ENCODE measurements at regions not wholly inside any gene's neighbourhood (a gene's known extent, or its start where the extent isn't known, plus 50 kb on each side); places are given as distances from the start of the nearest gene placed in this dataset.

DNA sequence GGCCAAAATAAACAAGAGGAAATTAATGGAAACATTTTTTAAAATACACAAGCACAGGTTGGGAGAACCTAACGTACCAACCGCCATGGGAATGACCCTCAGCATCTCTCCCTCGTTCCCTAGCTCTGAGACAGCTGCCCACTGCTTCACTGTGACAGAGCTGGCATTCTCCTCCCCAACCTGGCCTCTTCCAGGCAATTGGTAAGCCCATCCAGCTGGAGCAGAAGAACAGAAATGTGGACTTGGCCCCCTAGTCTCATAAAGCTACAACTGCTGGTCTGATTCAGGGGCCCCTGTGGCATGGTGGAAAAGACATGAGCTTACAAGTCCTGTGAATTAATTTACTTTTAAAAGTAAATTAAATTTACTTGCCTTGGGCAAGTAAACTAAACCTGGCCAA lies 245.1 kb downstream of the PTTG2 start:
- DNase-seq, result no peak
- Histone ChIP-seq H3K4me1 (peaks cover 4% of the 10 kb centered on the region), H3K27ac (no peak overlapping the region), H3K4me3 (no peak overlapping the region), H3K36me3 (no peaks in the 10 kb centered on the region), H3K9me3 (no peaks in the 10 kb centered on the region), H3K27me3 (ENCODE audit: low read depth) (no peaks in the 10 kb centered on the region)
- TF ChIP-seq, protein P1, sequence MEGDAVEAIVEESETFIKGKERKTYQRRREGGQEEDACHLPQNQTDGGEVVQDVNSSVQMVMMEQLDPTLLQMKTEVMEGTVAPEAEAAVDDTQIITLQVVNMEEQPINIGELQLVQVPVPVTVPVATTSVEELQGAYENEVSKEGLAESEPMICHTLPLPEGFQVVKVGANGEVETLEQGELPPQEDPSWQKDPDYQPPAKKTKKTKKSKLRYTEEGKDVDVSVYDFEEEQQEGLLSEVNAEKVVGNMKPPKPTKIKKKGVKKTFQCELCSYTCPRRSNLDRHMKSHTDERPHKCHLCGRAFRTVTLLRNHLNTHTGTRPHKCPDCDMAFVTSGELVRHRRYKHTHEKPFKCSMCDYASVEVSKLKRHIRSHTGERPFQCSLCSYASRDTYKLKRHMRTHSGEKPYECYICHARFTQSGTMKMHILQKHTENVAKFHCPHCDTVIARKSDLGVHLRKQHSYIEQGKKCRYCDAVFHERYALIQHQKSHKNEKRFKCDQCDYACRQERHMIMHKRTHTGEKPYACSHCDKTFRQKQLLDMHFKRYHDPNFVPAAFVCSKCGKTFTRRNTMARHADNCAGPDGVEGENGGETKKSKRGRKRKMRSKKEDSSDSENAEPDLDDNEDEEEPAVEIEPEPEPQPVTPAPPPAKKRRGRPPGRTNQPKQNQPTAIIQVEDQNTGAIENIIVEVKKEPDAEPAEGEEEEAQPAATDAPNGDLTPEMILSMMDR (IDR thresholded peaks at IDR 0.05), result no peak
- intact Hi-C loops (cut with DNase I), result no loop called here
- no peak for ATAC-seq

- intact Hi-C loops (cut with DNase I), result no loop called here
- no peak overlapping the region for H3K4me3 ChIP-seq
Observed at GRCh38 chr4:38207110-38207457, 246.9 kb downstream of the PTTG2 start.

GRCh38 chr4:38209654-38210053 lies 249.5 kb downstream of the PTTG2 start:
- TF ChIP-seq, protein P1 (IDR thresholded peaks at IDR 0.05), result no peak
- H3K27me3 ChIP-seq (ENCODE audit: low read depth), result no peaks in the 10 kb centered on the region
- no peak for DNase-seq
- H3K4me3 ChIP-seq, result no peak overlapping the region
- peaks cover 25% of the 10 kb centered on the region for H3K4me1 ChIP-seq
- no peak overlapping the region for H3K27ac ChIP-seq
- intact Hi-C loops (cut with DNase I), result no loop called here
- no peak for ATAC-seq
- no peaks in the 10 kb centered on the region for H3K36me3 ChIP-seq
- no peaks in the 10 kb centered on the region for H3K9me3 ChIP-seq

More at GRCh38 chr4:38207110-38207457, 246.9 kb downstream of the PTTG2 start:
- no peaks in the 10 kb centered on the region for H3K9me3 ChIP-seq
- no peaks in the 10 kb centered on the region for H3K27me3 ChIP-seq (ENCODE audit: low read depth)
- no peaks in the 10 kb centered on the region for H3K36me3 ChIP-seq
- ATAC-seq (no peak), DNase-seq (no peak)
- TF ChIP-seq, protein P1 (IDR thresholded peaks at IDR 0.05), result no peak
- no peak overlapping the region for H3K27ac ChIP-seq
- peaks cover 20% of the 10 kb centered on the region for H3K4me1 ChIP-seq

DNA sequence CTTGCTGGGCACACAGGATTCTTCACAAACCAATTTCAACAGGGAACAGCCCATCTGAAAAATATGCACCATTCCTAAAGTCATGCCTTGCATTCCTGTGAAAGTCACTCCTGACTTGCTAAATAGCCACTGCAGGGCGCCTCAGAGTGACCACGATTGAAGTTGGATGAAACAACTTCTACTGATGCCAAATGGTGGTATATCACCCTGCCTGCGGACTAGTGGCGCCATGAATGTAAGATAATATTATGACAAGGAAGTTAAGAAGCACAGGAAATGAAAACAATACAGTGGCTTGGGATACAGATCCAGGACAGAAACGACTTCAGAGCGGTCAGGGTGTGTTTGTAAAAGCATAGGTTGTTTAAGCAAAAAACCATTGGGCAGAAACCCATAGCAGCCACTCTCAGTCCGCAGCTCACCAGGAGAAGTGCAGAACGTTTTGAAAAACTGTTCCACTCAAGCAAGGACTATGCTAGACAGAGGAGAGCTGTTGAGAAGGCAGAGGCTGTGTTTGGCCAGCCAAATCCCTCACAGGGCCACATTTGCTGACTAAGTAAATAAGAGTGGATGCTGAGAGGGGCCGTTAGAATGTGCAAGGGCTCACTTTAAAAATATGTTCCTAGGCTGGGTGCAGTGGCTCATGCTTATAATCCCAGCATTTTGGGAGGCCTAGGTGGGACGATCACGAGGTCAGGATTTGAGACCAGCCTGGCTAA lies 250.4 kb downstream of the PTTG2 start:
- ATAC-seq (peak in 1 of 2 donors; percentile 25), DNase-seq (no peak)
- peak overlapping the region; percentile 60 for H3K27ac ChIP-seq
- no peaks in the 10 kb centered on the region for H3K9me3 ChIP-seq
- H3K27me3 ChIP-seq (ENCODE audit: low read depth), result no peaks in the 10 kb centered on the region
- intact Hi-C loops (cut with DNase I), result no loop called here
- peaks cover 25% of the 10 kb centered on the region for H3K4me1 ChIP-seq
- no peak overlapping the region for H3K4me3 ChIP-seq
- no peaks in the 10 kb centered on the region for H3K36me3 ChIP-seq
- TF ChIP-seq, protein P1 (IDR thresholded peaks at IDR 0.05), result no peak

DNA sequence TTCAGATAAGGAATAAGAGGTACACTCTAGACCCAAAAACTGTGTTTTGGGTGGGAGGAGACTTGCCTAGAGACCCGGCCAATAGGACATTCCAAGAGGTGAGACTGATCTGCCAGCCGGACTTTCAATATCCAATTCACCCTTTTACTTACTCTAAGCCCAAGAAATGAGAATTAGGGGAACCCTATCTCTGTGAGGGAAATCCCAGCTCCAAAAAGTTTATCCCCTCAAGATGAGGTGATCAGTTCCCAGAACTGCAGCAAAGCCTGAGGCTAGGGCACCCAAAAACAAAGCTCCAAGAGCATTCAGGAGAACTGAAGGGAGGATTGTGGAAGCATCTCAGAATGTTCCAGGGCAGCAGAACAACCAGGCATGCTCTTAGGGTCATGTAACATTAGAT lies 251.7 kb downstream of the PTTG2 start:
- DNase-seq (no peak), ATAC-seq (no peak)
- intact Hi-C loops (cut with DNase I), result no loop called here
- H3K27me3 ChIP-seq (ENCODE audit: low read depth), result no peaks in the 10 kb centered on the region
- no peaks in the 10 kb centered on the region for H3K9me3 ChIP-seq
- H3K27ac ChIP-seq, result peak overlapping the region; percentile 12
- peaks cover 25% of the 10 kb centered on the region for H3K4me1 ChIP-seq
- TF ChIP-seq, protein P1 (IDR thresholded peaks at IDR 0.05), result no peak
- no peak overlapping the region for H3K4me3 ChIP-seq
- no peaks in the 10 kb centered on the region for H3K36me3 ChIP-seq

Measured in lower lobe of right lung (tissue), 2 donors.